NOMO-1 (cell line): ENCODE measurements at regions not wholly inside any gene's neighbourhood (a gene's known extent, or its start where the extent isn't known, plus 50 kb on each side); places are given as distances from the start of the nearest gene placed in this dataset.

ENCODE experiments used
- DNase-seq, 2 experiments: peaks; one replicate each; lab custom pipeline; 2025; ENCODE audit not compliant: unreplicated experiment in 2 of 2; lab: John Stamatoyannopoulos, UW

GRCh38 chr16:6349725-6350124, 982.9 kb upstream of the RBFOX1 start:
- DNase-seq: no peak

- DNase-seq: no peak
Observed at GRCh38 chr16:6345090-6345489, 987.6 kb upstream of the RBFOX1 start.

GRCh38 chr16:6343157-6343556, 989.5 kb upstream of the RBFOX1 start:
- DNase-seq: no peak

- DNase-seq: no peak
Observed at GRCh38 chr16:6341981-6342380, 990.7 kb upstream of the RBFOX1 start.

- DNase-seq: no peak
Observed at GRCh38 chr16:6335072-6335471, 997.6 kb upstream of the RBFOX1 start.

GRCh38 chr16:6331770-6332169, 1000.9 kb upstream of the RBFOX1 start:
- DNase-seq: no peak

GRCh38 chr16:6317934-6318333, 1014.7 kb upstream of the RBFOX1 start:
- no peak for DNase-seq

- DNase-seq: no peak
Observed at GRCh38 chr16:6309271-6309670, 1023.4 kb upstream of the RBFOX1 start.

- no peak for DNase-seq
Observed at GRCh38 chr16:6308176-6308575, 1024.5 kb upstream of the RBFOX1 start.

GRCh38 chr16:6300523-6300922, 1032.1 kb upstream of the RBFOX1 start:
- no peak for DNase-seq

GRCh38 chr16:6297666-6298410, 1034.8 kb upstream of the RBFOX1 start:
- DNase-seq: no peak

GRCh38 chr16:6286176-6286575, 1046.5 kb upstream of the RBFOX1 start:
- no peak for DNase-seq

GRCh38 chr16:6284731-6285130, 1047.9 kb upstream of the RBFOX1 start:
- DNase-seq: no peak

GRCh38 chr16:6281994-6282393, 1050.7 kb upstream of the RBFOX1 start:
- no peak for DNase-seq

- no peak for DNase-seq
Observed at GRCh38 chr16:6281274-6281673, 1051.4 kb upstream of the RBFOX1 start.

GRCh38 chr16:6280055-6280454, 1052.6 kb upstream of the RBFOX1 start:
- DNase-seq: no peak

- DNase-seq: no peak
Observed at GRCh38 chr16:6279286-6279685, 1053.4 kb upstream of the RBFOX1 start.

GRCh38 chr16:6274351-6274750, 1058.3 kb upstream of the RBFOX1 start:
- no peak for DNase-seq

- no peak for DNase-seq
Observed at GRCh38 chr16:6267682-6268081, 1065.0 kb upstream of the RBFOX1 start.

GRCh38 chr16:6266703-6267102, 1065.9 kb upstream of the RBFOX1 start:
- no peak for DNase-seq

GRCh38 chr16:6265968-6266367, 1066.7 kb upstream of the RBFOX1 start:
- DNase-seq: no peak

- no peak for DNase-seq
Observed at GRCh38 chr16:6258056-6258455, 1074.6 kb upstream of the RBFOX1 start.

- no peak for DNase-seq
Observed at GRCh38 chr16:6252541-6252940, 1080.1 kb upstream of the RBFOX1 start.
